Testis (tissue), 2 donors: ENCODE measurements at regions not wholly inside any gene's neighbourhood (a gene's known extent, or its start where the extent isn't known, plus 50 kb on each side); places are given as distances from the start of the nearest gene placed in this dataset.

Experiments used
- DNase-seq: peaks from one replicate; pipeline ENCODE4 v3.0.0-alpha.2; 2019
- H3K27ac ChIP-seq, 2 donors: fragments of 200-600 bp; sonication (generic); one replicate each; pipeline ENCODE4 v1.5.1; 2019
- H3K27me3 ChIP-seq: fragments of 200-600 bp; sonication (generic); one replicate; pipeline ENCODE4 v1.5.1; 2019
- H3K36me3 ChIP-seq: fragments of 200-600 bp; sonication (generic); one replicate; pipeline ENCODE4 v1.5.1; 2017; ENCODE audit warnings: low read depth; ENCODE audit errors: missing control alignments
- H3K4me1 ChIP-seq: fragments of 200-600 bp; sonication (generic); one replicate; pipeline ENCODE4 v1.5.1; 2019
- H3K4me3 ChIP-seq, 2 donors: fragments of 200-600 bp; sonication (generic); one replicate each; pipeline ENCODE4 v1.5.1; 2017 to 2019
- H3K9me3 ChIP-seq: fragments of 200-600 bp; sonication (generic); one replicate; pipeline ENCODE4 v1.5.1; 2017
- POLR2A ChIP-seq: fragments of 450-650 bp; IDR thresholded peaks from one replicate; pipeline ENCODE4 v1.6.1; 2017; ENCODE audit warnings: antibody characterized with exemption, mild to moderate bottlenecking, moderate library complexity
- WGBS, 2 donors: methylation state at CpG; one replicate each; pipeline ENCODE4 v1.1.5; 2018; 5-methylcytosine and 5-hydroxymethylcytosine counted together
- intact Hi-C: fragments of 100-400 bp; cut with DNase I; formaldehyde crosslinking; loops from one replicate; pipeline ENCODE4 v1.15.1; 2023; ENCODE audit warnings: low total_unique reads
- TF ChIP-seq, protein P1 (sequence below), 3 experiments: fragments of 450-650 bp in 2 of 3; fragments of 200-600 bp in 1 of 3; sonication (generic) in 1 of 3; IDR thresholded peaks; one replicate each; pipeline ENCODE4 v1.5.1; 2016 to 2019; ENCODE audit warnings: antibody characterized with exemption in 3 of 3, mild to moderate bottlenecking in 2 of 3, moderate library complexity in 1 of 3

DNA sequence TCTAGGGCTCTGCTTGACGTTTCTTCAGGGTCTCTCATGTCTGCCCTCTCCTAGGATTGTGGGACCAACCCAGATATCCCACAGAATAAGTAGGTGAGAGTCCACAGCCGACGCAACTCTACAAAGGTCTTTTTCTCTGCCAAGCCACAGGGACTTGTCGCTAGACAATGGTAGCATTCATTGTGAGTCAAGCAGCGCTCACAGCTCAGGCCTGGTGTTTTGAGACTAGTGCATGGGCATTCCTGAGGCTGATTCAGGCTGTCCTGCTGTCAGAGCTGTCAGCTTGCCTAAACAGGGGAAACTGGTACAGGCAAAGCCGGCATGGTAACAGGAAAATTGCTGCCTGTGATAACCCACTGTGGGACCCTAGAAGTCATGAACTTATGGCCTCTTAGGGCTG, 610.6 kb upstream of the TSPY4 start:
- intact Hi-C loops: no loop called here
- no peak overlapping the region for H3K27ac ChIP-seq
- TF ChIP-seq POLR2A: no peak
- TF ChIP-seq, protein P1, sequence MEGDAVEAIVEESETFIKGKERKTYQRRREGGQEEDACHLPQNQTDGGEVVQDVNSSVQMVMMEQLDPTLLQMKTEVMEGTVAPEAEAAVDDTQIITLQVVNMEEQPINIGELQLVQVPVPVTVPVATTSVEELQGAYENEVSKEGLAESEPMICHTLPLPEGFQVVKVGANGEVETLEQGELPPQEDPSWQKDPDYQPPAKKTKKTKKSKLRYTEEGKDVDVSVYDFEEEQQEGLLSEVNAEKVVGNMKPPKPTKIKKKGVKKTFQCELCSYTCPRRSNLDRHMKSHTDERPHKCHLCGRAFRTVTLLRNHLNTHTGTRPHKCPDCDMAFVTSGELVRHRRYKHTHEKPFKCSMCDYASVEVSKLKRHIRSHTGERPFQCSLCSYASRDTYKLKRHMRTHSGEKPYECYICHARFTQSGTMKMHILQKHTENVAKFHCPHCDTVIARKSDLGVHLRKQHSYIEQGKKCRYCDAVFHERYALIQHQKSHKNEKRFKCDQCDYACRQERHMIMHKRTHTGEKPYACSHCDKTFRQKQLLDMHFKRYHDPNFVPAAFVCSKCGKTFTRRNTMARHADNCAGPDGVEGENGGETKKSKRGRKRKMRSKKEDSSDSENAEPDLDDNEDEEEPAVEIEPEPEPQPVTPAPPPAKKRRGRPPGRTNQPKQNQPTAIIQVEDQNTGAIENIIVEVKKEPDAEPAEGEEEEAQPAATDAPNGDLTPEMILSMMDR (IDR thresholded peaks at IDR 0.05): no peak
- no peaks in the 10 kb centered on the region for H3K27me3 ChIP-seq
- WGBS, 2 donors: 61 to 83% methylated on average over 5 to 6 of the region's 6 CpGs
- H3K4me1 ChIP-seq: no peaks in the 10 kb centered on the region
- no peaks in the 10 kb centered on the region for H3K9me3 ChIP-seq
- no peaks in the 10 kb centered on the region for H3K36me3 ChIP-seq
- DNase-seq: peak; percentile 15
- no peak overlapping the region for H3K4me3 ChIP-seq

GRCh38 chrY:8729971-8730370, 607.3 kb upstream of the TSPY4 start:
- 72% methylated on average over 8 of the region's 9 CpGs; no CpG with 5 or more reads in 1 of the 2 donors for WGBS, 2 donors
- H3K4me1 ChIP-seq: no peaks in the 10 kb centered on the region
- DNase-seq: no peak
- no peak overlapping the region for H3K4me3 ChIP-seq
- no peaks in the 10 kb centered on the region for H3K9me3 ChIP-seq
- no peak overlapping the region for H3K27ac ChIP-seq
- intact Hi-C loops: no loop called here
- H3K27me3 ChIP-seq: no peaks in the 10 kb centered on the region
- TF ChIP-seq, protein P1 (IDR thresholded peaks at IDR 0.05): no peak
- TF ChIP-seq POLR2A: no peak
- H3K36me3 ChIP-seq: no peaks in the 10 kb centered on the region

- no peaks in the 10 kb centered on the region for H3K4me1 ChIP-seq
- H3K4me3 ChIP-seq: no peak overlapping the region
- H3K27me3 ChIP-seq: no peaks in the 10 kb centered on the region
- H3K9me3 ChIP-seq: no peaks in the 10 kb centered on the region
- peak; percentile 13 for DNase-seq
- H3K36me3 ChIP-seq: no peaks in the 10 kb centered on the region
- TF ChIP-seq POLR2A: no peak
- TF ChIP-seq, protein P1 (IDR thresholded peaks at IDR 0.05): no peak
- intact Hi-C loops: no loop called here
- 70 to 77% methylated on average over 17 to 21 of the region's 21 CpGs for WGBS, 2 donors
- no peak overlapping the region for H3K27ac ChIP-seq
Measured at GRCh38 chrY:8741343-8742069, 595.8 kb upstream of the TSPY4 start.

DNA sequence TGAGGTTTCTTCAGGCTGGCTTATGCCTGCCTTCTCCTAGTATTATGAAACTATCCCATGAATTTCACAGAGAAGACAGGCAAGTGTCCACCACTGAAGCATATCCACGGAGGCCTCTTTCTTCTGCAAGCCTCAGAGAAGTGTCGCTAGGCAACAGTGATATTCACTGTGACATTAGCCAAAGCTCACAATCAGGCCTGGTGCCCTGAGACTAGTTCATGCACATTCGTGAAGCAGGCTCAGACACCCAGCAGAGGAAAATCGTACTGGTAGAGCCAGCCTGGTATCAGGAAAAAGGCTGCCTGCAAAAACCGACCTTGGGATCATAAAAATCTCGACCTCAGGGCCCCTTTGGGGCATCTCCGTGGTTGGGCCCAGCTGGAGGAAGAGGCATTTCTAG, 573.1 kb upstream of the TSPY4 start:
- H3K36me3 ChIP-seq: no peaks in the 10 kb centered on the region
- H3K4me3 ChIP-seq: no peak overlapping the region
- intact Hi-C loops: no loop called here
- TF ChIP-seq POLR2A: no peak
- TF ChIP-seq, protein P1 (IDR thresholded peaks at IDR 0.05): no peak
- no peaks in the 10 kb centered on the region for H3K4me1 ChIP-seq
- DNase-seq: no peak
- H3K9me3 ChIP-seq: no peaks in the 10 kb centered on the region
- H3K27me3 ChIP-seq: no peaks in the 10 kb centered on the region
- WGBS, 2 donors: 65 to 70% methylated on average over 4 to 6 of the region's 7 CpGs
- H3K27ac ChIP-seq: no peak overlapping the region
